ENCODE measurements at regions not wholly inside any gene's neighbourhood (a gene's known extent, or its start where the extent isn't known, plus 50 kb on each side); places are given as distances from the start of the nearest gene placed in this dataset.

DNA sequence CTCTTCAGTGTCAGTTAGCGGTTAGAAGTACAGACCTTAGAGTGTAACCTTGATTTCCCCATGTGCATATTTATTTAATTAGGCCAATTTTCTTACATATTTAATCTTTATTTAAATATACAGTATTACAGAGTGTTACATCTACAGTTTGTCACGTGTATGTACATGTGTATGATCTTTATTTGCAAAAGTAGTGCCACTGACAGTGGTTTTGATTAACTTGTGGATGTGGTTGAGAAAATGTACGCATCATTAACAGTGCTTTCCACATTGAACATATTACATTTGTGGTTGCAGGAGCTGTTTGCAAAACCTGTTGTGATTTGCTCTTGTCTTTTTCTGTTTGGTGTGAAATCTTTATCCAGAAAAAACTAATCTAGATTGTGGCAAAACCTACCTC is 535.5 kb downstream of the FLRT2 start:
- TF ChIP-seq, protein P1, sequence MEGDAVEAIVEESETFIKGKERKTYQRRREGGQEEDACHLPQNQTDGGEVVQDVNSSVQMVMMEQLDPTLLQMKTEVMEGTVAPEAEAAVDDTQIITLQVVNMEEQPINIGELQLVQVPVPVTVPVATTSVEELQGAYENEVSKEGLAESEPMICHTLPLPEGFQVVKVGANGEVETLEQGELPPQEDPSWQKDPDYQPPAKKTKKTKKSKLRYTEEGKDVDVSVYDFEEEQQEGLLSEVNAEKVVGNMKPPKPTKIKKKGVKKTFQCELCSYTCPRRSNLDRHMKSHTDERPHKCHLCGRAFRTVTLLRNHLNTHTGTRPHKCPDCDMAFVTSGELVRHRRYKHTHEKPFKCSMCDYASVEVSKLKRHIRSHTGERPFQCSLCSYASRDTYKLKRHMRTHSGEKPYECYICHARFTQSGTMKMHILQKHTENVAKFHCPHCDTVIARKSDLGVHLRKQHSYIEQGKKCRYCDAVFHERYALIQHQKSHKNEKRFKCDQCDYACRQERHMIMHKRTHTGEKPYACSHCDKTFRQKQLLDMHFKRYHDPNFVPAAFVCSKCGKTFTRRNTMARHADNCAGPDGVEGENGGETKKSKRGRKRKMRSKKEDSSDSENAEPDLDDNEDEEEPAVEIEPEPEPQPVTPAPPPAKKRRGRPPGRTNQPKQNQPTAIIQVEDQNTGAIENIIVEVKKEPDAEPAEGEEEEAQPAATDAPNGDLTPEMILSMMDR (conservative IDR thresholded peaks at IDR 0.05), result no peak
- no peak for TF ChIP-seq EZH2 (IDR thresholded peaks at IDR 0.05; ENCODE audit: low read depth)

All from PC-9 (cell line).